H1 (cell line): ENCODE measurements at regions not wholly inside any gene's neighbourhood (a gene's known extent, or its start where the extent isn't known, plus 50 kb on each side); places are given as distances from the start of the nearest gene placed in this dataset.

Source experiments
- CTCF ChIA-PET: fragments of 300-600 bp; sonication (Branson Sonifier 250); formaldehyde crosslinking; loops from one replicate; lab custom pipeline; 2021; ENCODE audit not compliant: partially characterized antibody; lab: Charles Lee
- POLR2A ChIA-PET: fragments of 300-600 bp; sonication (Branson Sonifier 250); formaldehyde crosslinking; loops from one replicate; lab custom pipeline; 2021; ENCODE audit warnings: inconsistent platforms; ENCODE audit not compliant: partially characterized antibody; lab: Charles Lee
- DNase-seq, 2 experiments: peaks; one replicate each; pipeline versions ENCODE4 v3.0.0 to v3.0.0-alpha.2; 2010 to 2022; ENCODE audit warnings: low spot score in 2 of 2, low read depth in 1 of 2, mixed read lengths in 1 of 2
- FAIRE-seq: peaks from 2 replicates; lab custom pipeline; 2011; peaks lifted over from hg19 to GRCh38; lab: Jason Lieb, UNC
- H2AFZ ChIP-seq: 2 replicates; pipeline ENCODE4 v1.8.1; 2012; ENCODE audit warnings: low read length, inconsistent platforms
- H2AK5ac ChIP-seq: 2 replicates; pipeline ENCODE4 v1.6.1; 2013; ENCODE audit warnings: low read depth, low read length
- H2BK120ac ChIP-seq: replicated peaks from 2 replicates; pipeline ENCODE3; 2013; ENCODE audit warnings: low read depth, low read length, inconsistent platforms
- H2BK12ac ChIP-seq: 2 replicates; pipeline ENCODE4 v1.6.1; 2013; ENCODE audit warnings: low read depth, low read length
- H2BK15ac ChIP-seq: 2 replicates; pipeline ENCODE4 v1.6.1; 2013; ENCODE audit warnings: low read length
- H2BK20ac ChIP-seq: 2 replicates; pipeline ENCODE4 v1.6.1; 2013; ENCODE audit warnings: low read length
- H2BK5ac ChIP-seq: 2 replicates; pipeline ENCODE4 v1.6.1; 2013; ENCODE audit warnings: low read depth, low read length
- H3K14ac ChIP-seq: 2 replicates; pipeline ENCODE4 v1.6.1; 2013; ENCODE audit warnings: inconsistent platforms; ENCODE audit not compliant: insufficient read length
- H3K18ac ChIP-seq: 2 replicates; pipeline ENCODE4 v1.6.1; 2013; ENCODE audit warnings: low read length; ENCODE audit errors: extremely low read depth
- H3K23ac ChIP-seq: 2 replicates; pipeline ENCODE4 v1.6.1; 2013; ENCODE audit warnings: inconsistent platforms; ENCODE audit not compliant: insufficient read length
- H3K23me2 ChIP-seq: 2 replicates; pipeline ENCODE4 v1.6.1; 2013; ENCODE audit warnings: low read depth, low read length
- H3K27ac ChIP-seq: 2 replicates; pipeline ENCODE4 v1.6.1; 2011; ENCODE audit warnings: low read depth, low read length, inconsistent platforms
- H3K27me3 ChIP-seq, 4 experiments: replicated peaks in 1 of 4; 1 replicate in 1 of 4; 2 replicates in 3 of 4; pipeline versions ENCODE4 v1.6.1 to v1.8.1; 2011 to 2013; ENCODE audit warnings: low read length in 3 of 4, mild to moderate bottlenecking in 3 of 4, inconsistent platforms in 2 of 4, mixed read lengths in 2 of 4, moderate library complexity in 1 of 4; ENCODE audit not compliant: control insufficient read depth in 3 of 4, insufficient read depth in 3 of 4; ENCODE audit errors: extremely low read depth in 1 of 4
- H3K36me3 ChIP-seq, 4 experiments: 2 replicates each; pipeline versions ENCODE4 v1.6.1 to v1.8.1; 2011 to 2013; ENCODE audit warnings: mild to moderate bottlenecking in 4 of 4, low read length in 3 of 4, moderate library complexity in 2 of 4, control low read depth in 1 of 4, inconsistent platforms in 1 of 4; ENCODE audit not compliant: insufficient read depth in 4 of 4, control insufficient read depth in 2 of 4
- H3K4ac ChIP-seq: replicated peaks from 2 replicates; pipeline ENCODE3; 2013; ENCODE audit warnings: low read length, low read depth, mixed read lengths, inconsistent platforms; ENCODE audit not compliant: insufficient read length
- H3K4me1 ChIP-seq, 4 experiments: replicated peaks in 1 of 4; 1 replicate in 1 of 4; 2 replicates in 3 of 4; pipeline versions ENCODE4 v1.6.1 to v1.8.1; 2011 to 2013; ENCODE audit warnings: low read length in 3 of 4, inconsistent platforms in 2 of 4, mixed read lengths in 1 of 4; ENCODE audit not compliant: insufficient read depth in 4 of 4, control insufficient read depth in 3 of 4
- H3K4me2 ChIP-seq, 2 experiments: 2 replicates each; pipeline versions ENCODE4 v1.6.1 to v1.8.1; 2011 to 2013; ENCODE audit warnings: low read depth in 2 of 2, low read length in 2 of 2, control low read depth in 1 of 2, inconsistent platforms in 1 of 2, mild to moderate bottlenecking in 1 of 2; ENCODE audit not compliant: insufficient read depth in 1 of 2
- H3K4me3 ChIP-seq, 4 experiments: fragments of 200-600, 300-600 bp in 1 of 4; sonication (generic), shearing (Covaris generic), sonication (Bioruptor Twin) in 1 of 4; 2 replicates each; pipeline versions ENCODE4 v1.5.1 to v1.8.1; 2011 to 2016; ENCODE audit warnings: low read length in 4 of 4, low read depth in 3 of 4, control low read depth in 2 of 4, inconsistent platforms in 2 of 4, mild to moderate bottlenecking in 2 of 4, mixed read lengths in 1 of 4, moderate library complexity in 1 of 4; ENCODE audit not compliant: insufficient read depth in 2 of 4; ENCODE audit errors: extremely low read depth in 1 of 4
- H3K56ac ChIP-seq: replicated peaks from 2 replicates; pipeline ENCODE3; 2013; ENCODE audit warnings: low read depth, mild to moderate bottlenecking, mixed read lengths, low read length, inconsistent platforms; ENCODE audit not compliant: insufficient read length
- H3K79me1 ChIP-seq: 2 replicates; pipeline ENCODE4 v1.6.1; 2013; ENCODE audit warnings: low read depth, low read length, control low read depth
- H3K79me2 ChIP-seq, 2 experiments: 2 replicates each; pipeline versions ENCODE4 v1.6.1 to v1.8.1; 2012 to 2013; ENCODE audit warnings: low read length in 2 of 2, mild to moderate bottlenecking in 2 of 2, inconsistent platforms in 1 of 2; ENCODE audit not compliant: insufficient read depth in 2 of 2, control insufficient read depth in 1 of 2
- H3K9ac ChIP-seq, 4 experiments: replicated peaks in 1 of 4; 1 replicate in 1 of 4; 2 replicates in 3 of 4; pipeline versions ENCODE4 v1.6.1 to v1.8.1; 2011 to 2013; ENCODE audit warnings: low read depth in 3 of 4, low read length in 3 of 4, control low read depth in 2 of 4, mild to moderate bottlenecking in 2 of 4, moderate library complexity in 2 of 4, inconsistent platforms in 1 of 4; ENCODE audit errors: extremely low read depth in 1 of 4
- H3K9me3 ChIP-seq, 2 experiments: 2 replicates each; pipeline versions ENCODE4 v1.6.1 to v1.8.1; 2012 to 2013; ENCODE audit warnings: mild to moderate bottlenecking in 2 of 2, moderate library complexity in 2 of 2, control low read depth in 1 of 2, inconsistent platforms in 1 of 2, low read depth in 1 of 2, low read length in 1 of 2, mixed read lengths in 1 of 2; ENCODE audit not compliant: insufficient read depth in 2 of 2
- H4K20me1 ChIP-seq, 2 experiments: replicated peaks in 1 of 2; 2 replicates each; pipeline versions ENCODE3 to v1.8.1; 2011 to 2013; ENCODE audit warnings: inconsistent platforms in 2 of 2, low read length in 2 of 2, mild to moderate bottlenecking in 1 of 2; ENCODE audit not compliant: insufficient read depth in 2 of 2, control insufficient read depth in 1 of 2
- H4K5ac ChIP-seq: 2 replicates; pipeline ENCODE4 v1.6.1; 2013; ENCODE audit warnings: low read length, low read depth, mixed read lengths, inconsistent platforms; ENCODE audit not compliant: insufficient read length
- H4K8ac ChIP-seq: 2 replicates; pipeline ENCODE4 v1.8.0; 2013; ENCODE audit warnings: mild to moderate bottlenecking, moderate library complexity, low read length, inconsistent platforms; ENCODE audit not compliant: insufficient read depth; ENCODE audit errors: extremely low read depth
- H4K91ac ChIP-seq: replicated peaks from 2 replicates; pipeline ENCODE3; 2013; ENCODE audit warnings: low read length, mixed read lengths, inconsistent platforms; ENCODE audit not compliant: insufficient read length
- BACH1 ChIP-seq: IDR thresholded peaks from 2 replicates; pipeline ENCODE4 v1.6.1; 2012; ENCODE audit warnings: low read length, improper control_type of control experiment
- BCL11A ChIP-seq, 2 experiments: IDR thresholded peaks; one replicate each; pipeline ENCODE4 v1.6.1; 2011; ENCODE audit warnings: low read depth in 2 of 2, low read length in 2 of 2, mild to moderate bottlenecking in 2 of 2
- KDM1A ChIP-seq: fragments of 200-600, 300-600 bp; sonication (generic); IDR thresholded peaks from 2 replicates; pipeline ENCODE4 v1.7.1; 2016; ENCODE audit warnings: mild to moderate bottlenecking, low read length, borderline replicate concordance
- YY1 ChIP-seq: IDR thresholded peaks from 2 replicates; pipeline ENCODE4 v1.6.1; 2011; ENCODE audit warnings: low read depth, mild to moderate bottlenecking, low read length
- WGBS, 2 experiments: shearing (Covaris generic) in 1 of 2; methylation state at CpG; one replicate each; pipeline versions ENCODE4 v1.1.6 to v1.1.7; 2013 to 2015; ENCODE audit warnings: low lambda C conversion rate in 2 of 2, mixed read lengths in 2 of 2, inconsistent platforms in 1 of 2, low coverage in 1 of 2, missing lambda C conversion rate in 1 of 2; ENCODE audit not compliant: insufficient replicate concordance in 2 of 2, insufficient coverage in 1 of 2, insufficient read length in 1 of 2; ENCODE audit errors: extremely low coverage in 1 of 2, missing lambda C conversion rate in 1 of 2; 5-methylcytosine and 5-hydroxymethylcytosine counted together

- no peak overlapping the region for H3K9ac ChIP-seq
- no peak overlapping the region for H2AFZ ChIP-seq
- CTCF ChIA-PET, result interaction anchor here (1.1 to 1.9 kb wide), 3 partner anchors 12 to 53 kb away, joined by 3 to 7 read pairs (median 5); no protein-coding TSS in a partner anchor
- no peak overlapping the region for H2BK12ac ChIP-seq
- no peak overlapping the region for H4K8ac ChIP-seq
- no peaks in the 10 kb centered on the region for H3K79me1 ChIP-seq
- no peak overlapping the region for H2AK5ac ChIP-seq
- H3K4me2 ChIP-seq, result no peak overlapping the region
- no peak overlapping the region for H3K27ac ChIP-seq
- H3K4me1 ChIP-seq, result peaks cover 0 to 3% (median 0%) of the 10 kb centered on the region in 4 experiments; a peak in 1 of 7 replicates
- no peak for FAIRE-seq
- H3K23ac ChIP-seq, result no peak overlapping the region
- no peak overlapping the region for H2BK15ac ChIP-seq
- no peak overlapping the region for H2BK5ac ChIP-seq
- H2BK120ac ChIP-seq, result no peak overlapping the region
- no peaks in the 10 kb centered on the region for H3K23me2 ChIP-seq
- H2BK20ac ChIP-seq, result no peak overlapping the region
- H4K91ac ChIP-seq, result no peak overlapping the region
- no peaks in the 10 kb centered on the region for H4K20me1 ChIP-seq
- H3K79me2 ChIP-seq, result no peaks in the 10 kb centered on the region
- H3K4me3 ChIP-seq, result no peak overlapping the region
- WGBS, 2 experiments, result 89% methylated on average over 6 of the region's 6 CpGs; no CpG with 5 or more reads in 1 of the 2 experiments
- no peaks in the 10 kb centered on the region for H3K9me3 ChIP-seq
- no peak overlapping the region for H3K4ac ChIP-seq
- H3K56ac ChIP-seq, result no peak overlapping the region
- TF ChIP-seq BACH1 (no peak), YY1 (no peak), KDM1A (no peak), BCL11A (IDR thresholded peaks at IDR 0.05; ENCODE audit: low read depth in 2 of 2, low read length in 2 of 2) (no peak)
- TF ChIP-seq, all 59 proteins: peak for 0
- Histone ChIP-seq H4K5ac (no peak overlapping the region), H3K27me3 (no peaks in the 10 kb centered on the region), H3K14ac (no peak overlapping the region), H3K36me3 (no peaks in the 10 kb centered on the region), H3K18ac (no peak overlapping the region)
- DNase-seq, result no peak
- POLR2A ChIA-PET, result interaction anchor here (1.2 kb wide), 1 partner anchor 93 kb away, joined by 4 read pairs; no protein-coding TSS in a partner anchor
Measured at GRCh38 chr1:58149271-58149812, 397.2 kb downstream of the OMA1 start.
